ENCODE measurements at regions not wholly inside any gene's neighbourhood (a gene's known extent, or its start where the extent isn't known, plus 50 kb on each side); places are given as distances from the start of the nearest gene placed in this dataset.
A peak's percentile ranks its signal among the peaks of the same experiment; 100 is the strongest.
"Not testable (repeated sequence)": the region's sequence is repeated elsewhere in the genome, so short reads cannot be mapped to it uniquely, and the experiment has no call there.

DNA sequence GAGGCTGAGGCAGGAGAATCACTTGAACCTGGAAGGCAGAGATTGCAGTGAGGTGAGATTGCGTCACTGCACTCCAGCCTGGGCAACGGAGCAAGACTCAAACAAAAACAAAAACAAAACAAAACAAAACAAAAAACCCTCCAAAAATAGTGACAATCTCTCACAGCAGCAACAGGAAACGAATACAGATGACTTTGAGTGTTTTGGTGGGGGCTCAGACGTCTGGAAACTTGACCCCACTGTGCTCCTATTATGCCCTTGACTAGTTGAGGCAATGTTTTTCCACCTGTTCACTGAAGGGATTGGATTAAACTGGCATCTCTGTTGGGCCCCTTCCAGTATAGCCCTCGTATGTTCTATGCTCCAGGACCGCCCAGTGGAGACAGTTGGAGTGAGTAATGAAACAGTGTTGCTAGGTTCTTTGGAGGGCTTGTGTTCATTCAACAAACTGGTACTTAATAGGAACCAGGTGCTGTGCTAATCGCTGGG, 167.0 kb downstream of the UTP18 start:
- DNase-seq, result peak in 1 of 2 donors; percentile 54
- no peak overlapping the region for H2BK5ac ChIP-seq (ENCODE audit: low read depth, low read length, poor library complexity)
- H2AFZ ChIP-seq (ENCODE audit: insufficient read depth, low read length, poor library complexity), result no peak overlapping the region
- H2BK120ac ChIP-seq (ENCODE audit: insufficient read depth, low read length, poor library complexity), result no peak overlapping the region
- peaks cover 2% of the 10 kb centered on the region for H3K9me3 ChIP-seq (ENCODE audit: insufficient read depth, low read depth, low read length)
- H3K79me1 ChIP-seq (ENCODE audit: low read length), result peaks cover 3% of the 10 kb centered on the region
- H3K27me3 ChIP-seq (ENCODE audit: insufficient read depth, low read length), result no peaks in the 10 kb centered on the region
- no peak overlapping the region for H3K18ac ChIP-seq (ENCODE audit: low read length)
- WGBS (ENCODE audit: extremely low coverage, insufficient coverage, insufficient read length), result no CpG with 5 or more reads among the region's 7 CpGs
- no peak overlapping the region for H4K91ac ChIP-seq (ENCODE audit: low read depth, low read length)
- peaks cover 5 to 6% of the 10 kb centered on the region in 2 experiments for H3K4me1 ChIP-seq (ENCODE audit: control insufficient read depth in 1 of 2, insufficient read depth in 2 of 2, low read length in 2 of 2)
- no peaks in the 10 kb centered on the region for H3K36me3 ChIP-seq (ENCODE audit: control insufficient read depth in 1 of 2, insufficient read depth in 2 of 2, low read length in 2 of 2)
- H4K8ac ChIP-seq (ENCODE audit: low read depth, low read length), result no peak overlapping the region
- H3K27ac ChIP-seq (ENCODE audit: low read depth, low read length), result no peak overlapping the region
- no peak overlapping the region for H3K23ac ChIP-seq (ENCODE audit: low read length)
- no peak overlapping the region for H2BK12ac ChIP-seq (ENCODE audit: low read length)
- H3K4ac ChIP-seq (ENCODE audit: low read depth, low read length), result no peak overlapping the region
- no peak overlapping the region for H3K14ac ChIP-seq (ENCODE audit: low read length)
- H2AK5ac ChIP-seq (ENCODE audit: low read length), result no peak overlapping the region
- H3K79me2 ChIP-seq (ENCODE audit: control insufficient read depth, insufficient read depth, low read length, poor library complexity), result no peaks in the 10 kb centered on the region
- no peak overlapping the region for H3K4me2 ChIP-seq (ENCODE audit: low read length)
- no peak overlapping the region for H4K12ac ChIP-seq (ENCODE audit: low read depth, low read length)
- no peak overlapping the region for H3K4me3 ChIP-seq (ENCODE audit: low read depth, low read length)
- no peak overlapping the region for H3K9ac ChIP-seq (ENCODE audit: low read length)

DNA sequence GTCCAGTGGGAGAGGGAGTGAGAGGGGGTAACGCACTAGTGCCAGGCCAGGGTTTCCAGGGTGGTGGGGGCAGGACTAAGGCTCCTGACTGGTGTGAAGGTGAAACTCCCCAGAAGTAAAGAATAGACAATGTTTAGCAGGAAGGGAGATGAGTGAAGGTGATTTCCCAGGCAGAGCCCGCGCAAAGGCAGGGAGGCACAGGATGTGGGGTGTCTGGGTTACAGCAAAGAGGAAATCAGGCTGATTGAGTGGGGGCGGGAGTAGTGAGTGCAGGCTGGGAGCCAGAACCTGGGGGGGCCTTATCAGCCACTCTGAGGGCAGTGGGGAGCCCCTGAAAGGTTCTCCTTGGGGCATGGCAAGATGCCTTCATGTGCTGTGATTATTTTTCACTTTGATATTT, 167.5 kb downstream of the UTP18 start:
- no peaks in the 10 kb centered on the region for H3K79me2 ChIP-seq (ENCODE audit: control insufficient read depth, insufficient read depth, low read length, poor library complexity)
- no peak overlapping the region for H4K12ac ChIP-seq (ENCODE audit: low read depth, low read length)
- WGBS (ENCODE audit: extremely low coverage, insufficient coverage, insufficient read length), result no CpG with 5 or more reads among the region's 4 CpGs
- H2BK5ac ChIP-seq (ENCODE audit: low read depth, low read length, poor library complexity), result no peak overlapping the region
- no peak overlapping the region for H3K14ac ChIP-seq (ENCODE audit: low read length)
- H3K27ac ChIP-seq (ENCODE audit: low read depth, low read length), result no peak overlapping the region
- peaks cover 5 to 6% of the 10 kb centered on the region in 2 experiments for H3K4me1 ChIP-seq (ENCODE audit: control insufficient read depth in 1 of 2, insufficient read depth in 2 of 2, low read length in 2 of 2)
- H3K23ac ChIP-seq (ENCODE audit: low read length), result no peak overlapping the region
- DNase-seq, result no peak
- peaks cover 2% of the 10 kb centered on the region for H3K9me3 ChIP-seq (ENCODE audit: insufficient read depth, low read depth, low read length)
- H2BK120ac ChIP-seq (ENCODE audit: insufficient read depth, low read length, poor library complexity), result no peak overlapping the region
- no peak overlapping the region for H4K91ac ChIP-seq (ENCODE audit: low read depth, low read length)
- H3K4ac ChIP-seq (ENCODE audit: low read depth, low read length), result no peak overlapping the region
- no peak overlapping the region for H3K4me2 ChIP-seq (ENCODE audit: low read length)
- H3K36me3 ChIP-seq (ENCODE audit: control insufficient read depth in 1 of 2, insufficient read depth in 2 of 2, low read length in 2 of 2), result no peaks in the 10 kb centered on the region
- H4K8ac ChIP-seq (ENCODE audit: low read depth, low read length), result no peak overlapping the region
- H3K4me3 ChIP-seq (ENCODE audit: low read depth, low read length), result no peak overlapping the region
- H3K79me1 ChIP-seq (ENCODE audit: low read length), result peaks cover 3% of the 10 kb centered on the region
- H2AFZ ChIP-seq (ENCODE audit: insufficient read depth, low read length, poor library complexity), result no peak overlapping the region
- H2AK5ac ChIP-seq (ENCODE audit: low read length), result no peak overlapping the region
- no peak overlapping the region for H3K9ac ChIP-seq (ENCODE audit: low read length)
- H2BK12ac ChIP-seq (ENCODE audit: low read length), result no peak overlapping the region
- H3K27me3 ChIP-seq (ENCODE audit: insufficient read depth, low read length), result no peaks in the 10 kb centered on the region
- H3K18ac ChIP-seq (ENCODE audit: low read length), result no peak overlapping the region

GRCh38 chr17:51428668-51429495, 168.5 kb downstream of the UTP18 start:
- Histone ChIP-seq H3K36me3 (ENCODE audit: control insufficient read depth in 1 of 2, insufficient read depth in 2 of 2, low read length in 2 of 2) (no peaks in the 10 kb centered on the region), H3K27me3 (ENCODE audit: insufficient read depth, low read length) (no peaks in the 10 kb centered on the region), H3K23ac (ENCODE audit: low read length) (no peak overlapping the region), H3K14ac (ENCODE audit: low read length) (no peak overlapping the region), H2BK12ac (ENCODE audit: low read length) (no peak overlapping the region), H2BK5ac (ENCODE audit: low read depth, low read length, poor library complexity) (no peak overlapping the region), H2BK120ac (ENCODE audit: insufficient read depth, low read length, poor library complexity) (no peak overlapping the region), H3K9me3 (ENCODE audit: insufficient read depth, low read depth, low read length) (no peaks in the 10 kb centered on the region), H3K9ac (ENCODE audit: low read length) (no peak overlapping the region), H3K4me2 (ENCODE audit: low read length) (no peak overlapping the region), H4K12ac (ENCODE audit: low read depth, low read length) (no peak overlapping the region), H3K79me2 (ENCODE audit: control insufficient read depth, insufficient read depth, low read length, poor library complexity) (no peaks in the 10 kb centered on the region), H3K4me1 (ENCODE audit: control insufficient read depth in 1 of 2, insufficient read depth in 2 of 2, low read length in 2 of 2) (peaks cover 2 to 3% of the 10 kb centered on the region in 2 experiments), H3K4ac (ENCODE audit: low read depth, low read length) (no peak overlapping the region), H3K18ac (ENCODE audit: low read length) (no peak overlapping the region), H2AFZ (ENCODE audit: insufficient read depth, low read length, poor library complexity) (no peak overlapping the region), H3K79me1 (ENCODE audit: low read length) (no peaks in the 10 kb centered on the region), H4K8ac (ENCODE audit: low read depth, low read length) (no peak overlapping the region), H3K4me3 (ENCODE audit: low read depth, low read length) (no peak overlapping the region), H2AK5ac (ENCODE audit: low read length) (no peak overlapping the region), H4K91ac (ENCODE audit: low read depth, low read length) (no peak overlapping the region), H3K27ac (ENCODE audit: low read depth, low read length) (no peak overlapping the region)
- no peak for DNase-seq
- WGBS (ENCODE audit: extremely low coverage, insufficient coverage, insufficient read length), result no CpG with 5 or more reads among the region's 8 CpGs

DNA sequence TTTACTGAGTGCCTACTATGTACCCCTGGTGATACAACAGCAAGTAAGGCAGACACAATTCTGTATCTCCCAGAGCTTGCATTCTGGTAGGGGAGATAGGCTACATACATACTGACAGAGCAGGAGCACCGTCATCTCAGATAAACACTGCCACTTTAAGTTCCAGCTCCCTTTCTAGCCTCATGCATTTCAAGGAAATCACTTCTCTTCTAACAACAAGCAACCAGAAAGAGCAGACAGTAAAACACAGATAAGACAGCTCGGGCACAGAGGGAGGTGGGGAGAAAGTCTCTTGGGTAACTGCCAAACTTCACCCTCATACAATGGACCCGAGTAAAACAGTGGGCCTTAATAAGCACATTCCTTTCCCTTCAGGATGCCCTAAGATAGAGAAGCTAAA, 169.6 kb downstream of the UTP18 start:
- H3K27me3 ChIP-seq (ENCODE audit: insufficient read depth, low read length); H3K27ac ChIP-seq (ENCODE audit: low read depth, low read length); H4K91ac ChIP-seq (ENCODE audit: low read depth, low read length); H3K4me2 ChIP-seq (ENCODE audit: low read length); H3K9ac ChIP-seq (ENCODE audit: low read length); H4K12ac ChIP-seq (ENCODE audit: low read depth, low read length); H2AK5ac ChIP-seq (ENCODE audit: low read length); H2BK5ac ChIP-seq (ENCODE audit: low read depth, low read length, poor library complexity); H3K36me3 ChIP-seq (ENCODE audit: control insufficient read depth in 1 of 2, insufficient read depth in 2 of 2, low read length in 2 of 2); H3K23ac ChIP-seq (ENCODE audit: low read length); H3K14ac ChIP-seq (ENCODE audit: low read length); H3K79me1 ChIP-seq (ENCODE audit: low read length); H2AFZ ChIP-seq (ENCODE audit: insufficient read depth, low read length, poor library complexity); H3K4me3 ChIP-seq (ENCODE audit: low read depth, low read length); DNase-seq; H2BK120ac ChIP-seq (ENCODE audit: insufficient read depth, low read length, poor library complexity); H2BK12ac ChIP-seq (ENCODE audit: low read length); H3K18ac ChIP-seq (ENCODE audit: low read length); H3K4me1 ChIP-seq (ENCODE audit: control insufficient read depth in 1 of 2, insufficient read depth in 2 of 2, low read length in 2 of 2); H4K8ac ChIP-seq (ENCODE audit: low read depth, low read length); H3K4ac ChIP-seq (ENCODE audit: low read depth, low read length); H3K79me2 ChIP-seq (ENCODE audit: control insufficient read depth, insufficient read depth, low read length, poor library complexity); H3K9me3 ChIP-seq (ENCODE audit: insufficient read depth, low read depth, low read length): not testable (repeated sequence)
- WGBS (ENCODE audit: extremely low coverage, insufficient coverage, insufficient read length), result no CpG with 5 or more reads among the region's 3 CpGs

Data from trophoblast cell (in vitro differentiated cells and primary cell).